Fibroblast of lung (primary cell): ENCODE measurements at regions not wholly inside any gene's neighbourhood (a gene's known extent, or its start where the extent isn't known, plus 50 kb on each side); places are given as distances from the start of the nearest gene placed in this dataset.

Source experiments
- DNase-seq, 2 donors: peaks; one replicate each; pipeline versions ENCODE4 v3.0.0 to v3.0.0-alpha.2; 2010; ENCODE audit warnings: low read depth in 2 of 2
- H2AFZ ChIP-seq: 2 replicates; pipeline ENCODE4 v1.5.1; 2012; ENCODE audit warnings: low read length, control low read depth, inconsistent platforms
- H3K27ac ChIP-seq: 2 replicates; pipeline ENCODE4 v1.5.1; 2011; ENCODE audit warnings: low read length, control low read depth; ENCODE audit not compliant: insufficient read depth
- H3K27me3 ChIP-seq: 2 replicates; pipeline ENCODE4 v1.5.1; 2011; ENCODE audit warnings: mild to moderate bottlenecking, low read length; ENCODE audit not compliant: control insufficient read depth, insufficient read depth
- H3K36me3 ChIP-seq: 2 replicates; pipeline ENCODE4 v1.5.1; 2011; ENCODE audit warnings: low read length; ENCODE audit not compliant: control insufficient read depth, insufficient read depth
- H3K4me1 ChIP-seq: 2 replicates; pipeline ENCODE4 v1.5.1; 2011; ENCODE audit warnings: low read length; ENCODE audit not compliant: control insufficient read depth, insufficient read depth; ENCODE audit errors: extremely low read depth
- H3K4me2 ChIP-seq: 2 replicates; pipeline ENCODE4 v1.5.1; 2011; ENCODE audit warnings: low read length, control low read depth; ENCODE audit not compliant: insufficient read depth; ENCODE audit errors: extremely low read depth
- H3K4me3 ChIP-seq, 4 experiments: fragments of 200-600 bp in 1 of 4; sonication (generic) in 1 of 4; replicated peaks in 1 of 4; 2 replicates each; pipeline ENCODE4 v1.5.1; 2011 to 2016; ENCODE audit warnings: low read length in 4 of 4, low read depth in 3 of 4, mild to moderate bottlenecking in 3 of 4, control low read depth in 2 of 4, inconsistent platforms in 1 of 4, mixed read lengths in 1 of 4; ENCODE audit not compliant: insufficient read depth in 1 of 4; ENCODE audit errors: control extremely low read depth in 1 of 4
- H3K79me2 ChIP-seq: 2 replicates; pipeline ENCODE4 v1.5.1; 2012; ENCODE audit warnings: mild to moderate bottlenecking, low read length, inconsistent platforms; ENCODE audit not compliant: control insufficient read depth, insufficient read depth
- H3K9ac ChIP-seq: 2 replicates; pipeline ENCODE4 v1.5.1; 2011; ENCODE audit warnings: mild to moderate bottlenecking, low read length, control low read depth; ENCODE audit not compliant: insufficient read depth
- H3K9me3 ChIP-seq: 2 replicates; pipeline ENCODE4 v1.5.1; 2012; ENCODE audit warnings: low read depth, low read length; ENCODE audit not compliant: control insufficient read depth, insufficient read depth
- H4K20me1 ChIP-seq: 2 replicates; pipeline ENCODE4 v1.5.1; 2011; ENCODE audit warnings: low read length; ENCODE audit not compliant: control insufficient read depth, insufficient read depth; ENCODE audit errors: extremely low read depth
- CTCF ChIP-seq, 2 donors: IDR thresholded peaks in 1 of 2; conservative IDR thresholded peaks in 1 of 2; 1 replicate in 1 of 2; 2 replicates in 1 of 2; pipeline ENCODE4 v1.5.1; 2011 to 2012; ENCODE audit warnings: low read length in 2 of 2, control low read depth in 1 of 2, inconsistent platforms in 1 of 2, low read depth in 1 of 2, mild to moderate bottlenecking in 1 of 2
- EZH2 ChIP-seq: IDR thresholded peaks from 2 replicates; pipeline ENCODE4 v1.5.1; 2012; ENCODE audit warnings: low read length, control low read depth, mild to moderate bottlenecking; ENCODE audit errors: missing control alignments

GRCh38 chr22:49718396-49718795, 109.3 kb downstream of the BRD1 start:
- no peak for TF ChIP-seq CTCF (conservative IDR thresholded peaks at IDR 0.05 in 1 of 2, IDR thresholded peaks at IDR 0.05 in 1 of 2; ENCODE audit: low read depth in 1 of 2, low read length in 2 of 2)
- no peak for TF ChIP-seq EZH2
- Histone ChIP-seq H3K36me3 (no peaks in the 10 kb centered on the region), H3K4me1 (no peaks in the 10 kb centered on the region), H3K27ac (no peak overlapping the region), H3K79me2 (no peaks in the 10 kb centered on the region), H3K4me2 (no peak overlapping the region), H3K4me3 (no peak overlapping the region), H2AFZ (no peak overlapping the region), H4K20me1 (no peaks in the 10 kb centered on the region), H3K9me3 (no peaks in the 10 kb centered on the region), H3K27me3 (no peaks in the 10 kb centered on the region), H3K9ac (no peak overlapping the region)
- no peak for DNase-seq

DNA sequence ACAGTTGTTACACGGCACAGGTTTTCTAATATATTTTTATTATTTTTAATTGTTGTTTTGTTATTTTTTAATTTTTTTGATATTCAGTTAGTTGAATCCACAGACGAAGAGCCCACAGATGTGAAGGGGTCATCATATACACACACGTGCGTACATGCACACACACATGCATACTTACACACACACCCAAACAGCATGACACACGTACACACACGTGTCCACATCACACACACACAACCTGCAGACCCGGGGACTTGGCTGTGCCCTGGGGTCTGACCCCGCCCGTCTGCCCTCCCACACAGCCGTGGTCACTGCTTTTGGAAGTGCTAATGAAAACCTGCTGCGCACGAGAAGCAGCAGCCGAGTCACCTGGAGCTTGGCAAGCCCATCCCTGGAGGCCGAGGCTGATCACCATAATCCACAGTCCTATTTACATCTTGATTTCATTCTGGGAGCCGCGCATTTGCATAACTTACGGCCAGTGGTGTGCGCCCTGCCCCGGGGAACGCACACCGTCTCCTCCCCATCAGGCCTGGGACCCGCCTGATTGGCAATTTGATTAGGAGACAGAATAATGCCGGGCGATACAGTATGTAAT, 110.3 kb downstream of the BRD1 start:
- Histone ChIP-seq H3K4me3 (no peak overlapping the region), H3K27me3 (no peaks in the 10 kb centered on the region), H3K4me1 (no peaks in the 10 kb centered on the region), H2AFZ (no peak overlapping the region), H3K27ac (no peak overlapping the region), H3K9me3 (no peaks in the 10 kb centered on the region), H4K20me1 (no peaks in the 10 kb centered on the region), H3K79me2 (no peaks in the 10 kb centered on the region), H3K4me2 (no peak overlapping the region), H3K36me3 (no peaks in the 10 kb centered on the region), H3K9ac (no peak overlapping the region)
- DNase-seq = no peak
- TF ChIP-seq CTCF (conservative IDR thresholded peaks at IDR 0.05 in 1 of 2, IDR thresholded peaks at IDR 0.05 in 1 of 2; ENCODE audit: low read depth in 1 of 2, low read length in 2 of 2) (no peak), EZH2 (no peak)

DNA sequence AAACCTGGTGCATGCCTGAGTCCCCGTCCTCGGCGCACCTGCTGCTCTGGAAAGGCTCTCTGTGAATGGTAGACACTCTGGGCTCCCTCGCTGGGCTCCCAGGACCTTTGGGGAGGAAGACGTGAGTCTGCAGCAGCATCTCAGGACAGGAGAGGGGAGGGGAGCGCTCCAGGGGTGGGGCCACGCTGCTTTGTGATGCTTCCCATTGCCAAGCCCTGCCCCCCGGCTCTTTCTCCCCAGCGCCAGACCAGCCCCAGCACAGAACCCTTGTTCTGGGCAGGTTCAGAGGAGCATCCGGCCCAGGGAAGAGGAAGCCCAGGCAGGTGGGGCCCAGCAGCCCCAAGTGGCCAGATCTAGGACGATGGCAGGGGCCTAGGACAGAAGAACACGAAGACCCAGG, 111.2 kb downstream of the BRD1 start:
- no peak for DNase-seq
- Histone ChIP-seq H3K27me3 (no peaks in the 10 kb centered on the region), H3K36me3 (no peaks in the 10 kb centered on the region), H3K9ac (no peak overlapping the region), H4K20me1 (no peaks in the 10 kb centered on the region), H3K4me2 (no peak overlapping the region), H3K4me1 (no peaks in the 10 kb centered on the region), H3K79me2 (no peaks in the 10 kb centered on the region), H3K4me3 (no peak overlapping the region), H3K9me3 (no peaks in the 10 kb centered on the region), H3K27ac (no peak overlapping the region), H2AFZ (no peak overlapping the region)
- TF ChIP-seq EZH2 = no peak
- TF ChIP-seq CTCF (conservative IDR thresholded peaks at IDR 0.05 in 1 of 2, IDR thresholded peaks at IDR 0.05 in 1 of 2; ENCODE audit: low read depth in 1 of 2, low read length in 2 of 2) = no peak
